Fibroblast of skin of left quadriceps (primary cell): ENCODE measurements at regions not wholly inside any gene's neighbourhood (a gene's known extent, or its start where the extent isn't known, plus 50 kb on each side); places are given as distances from the start of the nearest gene placed in this dataset.
A peak's percentile ranks its signal among the peaks of the same experiment; 100 is the strongest.

Experiments used
- DNase-seq, 2 experiments: peaks; one replicate each; pipeline ENCODE4 v3.0.0-alpha.2; 2013; ENCODE audit warnings: low read depth in 2 of 2

DNA sequence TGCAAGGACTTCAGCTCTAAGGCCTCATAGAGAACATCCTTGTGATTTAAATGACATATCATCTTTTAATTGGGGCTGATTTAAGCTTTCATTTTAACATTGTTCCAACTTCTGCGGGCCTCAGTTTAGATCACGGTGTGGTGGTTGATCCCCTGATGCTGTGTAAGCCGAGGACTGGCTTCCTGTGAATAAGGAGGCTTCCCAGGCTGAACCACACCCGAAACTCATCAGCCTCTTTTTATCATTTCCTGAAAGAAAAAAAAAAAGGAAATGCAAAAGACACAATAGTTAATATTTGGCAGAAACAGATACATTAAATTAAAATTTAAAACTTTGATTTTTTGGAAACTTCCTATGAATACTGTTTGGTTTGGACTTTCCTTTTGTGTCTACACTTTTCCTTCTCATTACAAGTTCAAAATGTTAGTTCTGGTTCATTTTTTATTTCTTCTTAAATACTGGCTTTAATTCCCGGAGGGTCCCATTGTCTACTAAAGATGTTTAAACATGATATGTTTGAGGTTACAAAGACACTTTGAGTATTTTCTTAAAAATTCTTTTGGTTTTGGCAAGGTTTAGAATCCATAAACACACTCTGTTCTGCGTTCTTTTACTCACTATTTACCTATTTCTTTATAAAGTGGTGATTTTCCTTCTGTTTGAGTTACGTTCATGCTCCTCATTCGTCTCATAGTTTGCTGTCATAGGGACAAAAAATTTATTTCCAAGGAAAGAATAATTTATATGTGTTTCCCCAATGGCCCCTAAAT lies 230.0 kb upstream of the SULF2 start:
- peak in 1 of 2 experiments; percentile 95 for DNase-seq

DNA sequence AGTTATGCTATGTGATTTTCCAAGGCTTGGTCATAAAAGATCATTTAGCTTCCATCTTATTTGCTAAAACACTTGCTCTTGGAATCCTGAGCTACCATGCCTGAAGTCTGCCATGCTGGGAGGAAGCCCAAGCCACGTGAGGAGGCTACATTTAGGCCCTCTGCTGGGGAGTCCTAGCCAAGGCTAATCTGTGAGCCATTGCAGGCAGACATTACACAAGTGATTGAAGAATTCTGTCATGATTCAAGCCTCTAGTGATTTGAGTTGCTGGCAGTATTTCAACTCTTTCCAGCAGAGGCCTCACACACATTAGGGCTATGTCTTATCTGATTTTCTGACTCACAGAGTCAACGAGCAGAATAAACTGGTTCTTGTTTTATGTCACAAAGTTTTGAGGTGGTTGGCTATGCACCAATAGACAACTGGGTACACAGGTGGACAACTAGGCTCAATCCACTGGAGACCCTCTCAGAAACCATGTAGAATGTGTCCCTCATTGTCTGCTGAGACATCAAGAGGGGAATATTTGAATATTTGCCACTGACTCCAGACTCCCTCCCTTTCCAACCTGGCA lies 227.2 kb upstream of the SULF2 start:
- DNase-seq: peak; percentile 83 to 87

DNA sequence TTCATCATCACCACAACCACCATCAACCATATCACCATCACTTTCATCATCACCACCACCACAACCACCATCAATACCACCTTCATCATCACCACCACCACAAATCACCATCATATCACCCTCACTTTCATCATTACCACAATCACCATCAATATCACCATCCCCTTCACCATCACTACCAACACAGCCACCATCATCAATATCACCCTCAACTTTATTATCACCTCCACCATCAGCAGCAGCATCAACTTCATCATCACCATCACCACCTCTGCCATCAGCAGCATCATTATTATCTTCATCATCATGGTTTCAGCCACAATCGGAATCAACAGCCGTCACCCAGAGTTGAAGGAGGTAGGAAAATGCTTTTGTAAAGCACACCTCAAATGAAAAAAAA lies 225.7 kb upstream of the SULF2 start:
- no peak for DNase-seq

DNA sequence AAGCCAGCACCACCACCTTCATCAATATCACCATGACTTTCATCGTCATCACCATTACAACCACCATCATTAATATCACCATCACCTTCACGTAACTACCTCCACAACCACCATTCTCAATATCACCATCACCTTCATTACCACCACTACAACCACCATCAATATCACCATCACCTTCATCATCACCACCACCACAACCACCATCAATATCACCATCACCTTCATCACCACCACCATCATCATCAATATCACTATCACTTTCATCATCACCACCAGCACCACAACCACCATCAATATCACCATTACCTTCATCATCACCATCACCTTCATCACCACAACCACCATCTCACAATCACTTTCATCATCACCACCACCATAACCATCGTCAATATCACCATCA lies 225.3 kb upstream of the SULF2 start:
- no peak for DNase-seq

DNA sequence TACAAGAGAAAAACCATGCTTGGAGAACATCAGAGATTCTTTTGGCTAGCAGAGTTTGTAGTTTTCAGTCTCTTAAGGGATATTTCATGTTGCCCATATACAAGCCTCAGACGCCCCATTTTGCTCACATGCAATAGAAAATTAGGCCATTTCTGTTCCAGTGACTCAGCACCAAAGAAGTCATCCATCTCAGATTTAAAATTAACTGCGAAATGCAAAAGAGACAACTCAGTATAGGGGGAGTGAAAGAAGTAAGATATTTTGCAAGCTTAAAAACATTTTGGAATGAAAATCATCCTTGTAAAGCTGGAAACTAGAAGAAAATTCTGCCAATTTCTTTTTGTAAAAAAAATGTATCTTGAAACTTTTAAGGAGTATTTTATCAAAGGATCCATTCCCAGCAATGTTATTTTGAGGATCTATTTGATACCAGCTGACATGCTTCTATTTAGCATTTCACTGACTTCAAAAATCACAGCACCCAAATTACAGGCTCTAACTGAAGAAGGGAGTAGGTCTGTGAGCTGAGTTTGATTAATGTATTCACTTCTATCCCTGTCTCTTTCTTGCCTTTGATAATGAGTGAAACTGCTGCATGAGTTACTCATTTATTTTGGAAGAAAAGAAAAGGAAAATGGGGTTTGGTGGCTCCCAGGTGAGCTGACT lies 223.7 kb upstream of the SULF2 start:
- peak; percentile 90 to 91 for DNase-seq

DNA sequence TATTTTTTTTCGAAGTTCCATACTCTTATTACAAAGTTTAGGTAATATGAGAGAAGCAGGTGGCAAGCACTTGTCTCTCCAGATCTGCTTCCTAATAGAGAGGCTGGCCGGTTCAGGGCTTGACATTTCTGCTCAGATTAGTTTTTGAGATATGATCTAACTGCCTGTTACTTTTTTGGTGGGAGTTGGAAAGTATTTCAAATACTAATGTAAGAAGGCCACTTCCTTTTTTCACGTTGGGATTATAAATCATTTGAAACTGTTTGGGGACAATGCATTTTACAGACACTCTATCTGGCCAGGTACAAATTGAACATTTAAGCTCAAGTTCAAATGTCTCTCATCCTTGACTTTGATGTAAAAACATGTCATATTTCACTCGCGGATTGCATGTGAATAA lies 222.1 kb upstream of the SULF2 start:
- DNase-seq: no peak

DNA sequence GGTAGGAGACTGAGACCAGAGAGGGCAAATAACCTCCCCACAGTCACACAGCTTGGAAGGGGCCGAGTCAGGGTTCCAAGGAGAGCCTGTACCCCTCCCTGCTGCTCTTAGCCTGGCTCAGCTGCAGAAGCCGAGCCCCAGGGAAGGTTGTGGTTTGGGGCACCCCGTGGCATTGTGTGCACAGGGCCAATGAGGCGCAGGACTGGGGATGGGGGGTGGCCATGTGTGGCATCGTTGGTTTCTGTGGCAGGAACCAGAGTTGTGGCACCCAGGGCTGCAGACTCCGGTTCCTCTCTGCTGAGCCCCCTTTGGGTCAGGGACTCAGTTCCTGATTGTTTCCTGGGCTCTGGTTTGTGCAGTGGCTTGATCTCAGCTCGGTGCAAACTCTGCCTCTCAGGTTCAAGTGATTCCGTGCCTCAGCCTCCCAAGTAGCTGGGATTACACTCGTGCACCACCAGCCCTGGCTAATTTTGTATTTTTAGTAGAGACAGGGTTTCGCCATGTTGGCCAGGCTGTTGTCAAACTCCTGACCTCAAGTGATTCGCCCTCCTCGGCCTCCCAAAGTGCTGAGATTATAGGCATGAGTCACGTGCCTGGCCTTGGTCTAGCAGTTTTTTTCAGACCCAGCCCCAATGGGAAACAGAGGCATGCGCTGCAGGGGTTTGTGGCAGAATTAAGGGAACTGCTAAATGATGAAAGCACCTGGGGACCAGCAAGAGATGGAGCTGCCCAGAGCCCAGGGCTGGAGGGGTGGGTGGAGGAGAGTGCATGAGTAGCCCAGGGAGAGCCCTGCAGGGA lies 221.0 kb upstream of the SULF2 start:
- peak in 1 of 2 experiments; percentile 46 for DNase-seq

DNA sequence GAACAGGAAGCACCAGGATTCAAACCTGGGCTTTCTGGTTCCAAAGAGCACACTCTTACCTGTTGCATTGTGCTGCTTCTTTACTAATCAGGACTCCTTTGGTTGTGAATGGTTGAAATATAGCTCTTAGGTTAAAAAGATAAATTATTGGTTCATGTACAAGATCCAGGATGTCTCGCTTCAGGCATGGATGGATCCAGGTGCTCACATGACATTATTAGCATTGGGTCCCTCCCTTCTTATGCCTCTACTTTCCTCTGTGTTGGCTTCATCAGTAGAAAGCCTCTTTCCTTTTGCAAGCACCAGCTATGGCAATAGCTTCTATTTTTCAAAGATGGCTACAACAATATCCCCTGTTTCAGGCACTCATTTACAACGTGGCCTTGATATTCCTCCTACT lies 217.7 kb upstream of the SULF2 start:
- DNase-seq: no peak

GRCh38 chr20:48002517-48002970 lies 217.3 kb upstream of the SULF2 start:
- DNase-seq: no peak

- DNase-seq: no peak
Measured at GRCh38 chr20:47999166-47999565, 213.9 kb upstream of the SULF2 start.

- DNase-seq: peak; percentile 56 to 64
Measured at GRCh38 chr20:47998736-47999135, 213.5 kb upstream of the SULF2 start.

DNA sequence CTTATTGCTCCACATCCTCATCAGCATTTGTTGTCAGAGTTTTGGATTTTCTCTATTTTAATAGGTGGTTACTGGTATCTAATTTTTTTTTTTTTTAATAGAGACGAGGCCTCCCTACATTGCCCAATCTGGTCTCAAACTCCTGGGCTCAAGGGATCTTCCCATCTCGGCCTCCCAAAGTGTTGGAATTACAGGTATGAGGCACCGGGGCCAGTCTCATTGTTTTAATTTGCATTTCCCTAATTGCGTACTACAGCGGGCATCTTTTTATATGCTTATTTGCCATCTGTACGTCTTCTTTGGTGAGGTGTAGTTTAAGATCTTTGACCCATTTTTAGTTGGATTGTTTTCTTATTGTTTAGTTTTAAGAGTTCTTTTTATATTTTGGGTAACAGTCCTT lies 210.4 kb upstream of the SULF2 start:
- DNase-seq: no peak

GRCh38 chr20:47993817-47994216 lies 208.5 kb upstream of the SULF2 start:
- DNase-seq: no peak

- DNase-seq: no peak
Measured at GRCh38 chr20:47993035-47993755, 207.9 kb upstream of the SULF2 start.

- DNase-seq: no peak
Measured at GRCh38 chr20:47991875-47992488, 206.7 kb upstream of the SULF2 start.

DNA sequence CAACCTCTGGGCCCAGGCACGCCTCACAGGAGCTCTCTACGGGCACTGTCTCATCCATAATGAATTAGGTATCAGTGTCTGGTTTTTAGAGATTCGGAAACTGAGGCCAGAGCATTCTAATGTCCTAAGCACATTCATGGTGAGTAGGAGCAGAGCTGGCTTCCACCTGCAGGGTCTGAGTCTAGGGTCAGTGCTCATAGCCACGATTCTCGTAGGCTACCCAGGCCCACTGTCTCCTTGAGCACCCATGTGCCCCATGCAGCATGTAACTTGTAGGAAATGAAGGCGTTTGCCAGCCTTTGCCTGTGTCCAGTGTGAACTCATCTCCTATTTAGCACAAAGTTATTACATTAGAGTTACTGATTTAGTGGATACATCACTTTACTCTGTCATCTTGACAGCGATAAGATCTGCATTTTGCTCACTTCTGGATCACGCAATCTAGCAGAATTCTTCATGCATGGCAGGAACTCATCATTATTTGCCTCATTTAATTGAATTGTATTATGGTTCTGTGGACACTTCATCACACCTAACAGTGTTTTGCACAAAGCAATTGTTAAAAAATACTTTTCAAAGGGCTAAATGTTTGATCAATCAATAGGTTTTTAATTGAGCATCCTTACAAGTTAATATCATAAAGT lies 205.3 kb upstream of the SULF2 start:
- DNase-seq: no peak

- DNase-seq: no peak
Measured at GRCh38 chr20:47989957-47990356, 204.7 kb upstream of the SULF2 start.

DNA sequence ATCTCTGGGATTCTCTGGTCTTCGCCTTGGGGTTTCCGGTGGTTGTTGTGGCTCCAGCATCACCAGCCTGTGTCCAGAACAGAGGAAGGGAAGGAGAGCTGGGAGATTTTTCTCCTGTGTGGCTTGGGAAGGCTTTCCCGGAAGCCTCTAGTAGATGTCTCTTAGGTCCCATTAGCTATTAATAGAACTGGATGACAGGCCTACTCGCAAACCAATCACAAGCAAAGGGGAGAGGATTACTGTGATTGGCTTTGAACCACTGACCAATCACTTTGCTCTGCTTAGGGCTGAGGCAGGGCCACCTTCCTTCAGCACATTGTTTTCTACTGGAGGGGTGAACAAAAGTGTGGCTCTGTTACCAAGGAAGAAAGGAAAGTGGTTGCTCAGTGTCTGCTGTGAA lies 203.4 kb upstream of the SULF2 start:
- no peak for DNase-seq

- peak; percentile 84 to 85 for DNase-seq
Measured at GRCh38 chr20:47985092-47985850, 200.0 kb upstream of the SULF2 start.

GRCh38 chr20:47984437-47984836 lies 199.2 kb upstream of the SULF2 start:
- DNase-seq: no peak
